AG04449 (cell line): ENCODE measurements at regions not wholly inside any gene's neighbourhood (a gene's known extent, or its start where the extent isn't known, plus 50 kb on each side); places are given as distances from the start of the nearest gene placed in this dataset.

Source experiments
- CTCF ChIA-PET: fragments of 350-600 bp; formaldehyde crosslinking; extraction: SDS; loops from one replicate; lab custom pipeline; 2021; ENCODE audit warnings: antibody characterized with exemption; lab: Yijun Ruan, JAX
- POLR2A ChIA-PET: fragments of 400-600, 350-600 bp; formaldehyde crosslinking; extraction: SDS; loops from one replicate; lab custom pipeline; 2020; ENCODE audit warnings: antibody characterized with exemption, inconsistent platforms; lab: Yijun Ruan, JAX
- DNase-seq: peaks from one replicate; pipeline ENCODE4 v3.0.0-alpha.2; 2010; ENCODE audit warnings: low read depth, low spot score
- H3K4me3 ChIP-seq: 2 replicates; pipeline ENCODE4 v1.5.1; 2011; ENCODE audit warnings: low read depth, mild to moderate bottlenecking, control low read depth, low read length
- CTCF ChIP-seq: IDR thresholded peaks from one replicate; pipeline ENCODE4 v1.5.1; 2011; ENCODE audit warnings: mild to moderate bottlenecking, moderate library complexity, low read length, control low read depth, inconsistent platforms; ENCODE audit not compliant: insufficient read depth; ENCODE audit errors: missing control alignments

DNA sequence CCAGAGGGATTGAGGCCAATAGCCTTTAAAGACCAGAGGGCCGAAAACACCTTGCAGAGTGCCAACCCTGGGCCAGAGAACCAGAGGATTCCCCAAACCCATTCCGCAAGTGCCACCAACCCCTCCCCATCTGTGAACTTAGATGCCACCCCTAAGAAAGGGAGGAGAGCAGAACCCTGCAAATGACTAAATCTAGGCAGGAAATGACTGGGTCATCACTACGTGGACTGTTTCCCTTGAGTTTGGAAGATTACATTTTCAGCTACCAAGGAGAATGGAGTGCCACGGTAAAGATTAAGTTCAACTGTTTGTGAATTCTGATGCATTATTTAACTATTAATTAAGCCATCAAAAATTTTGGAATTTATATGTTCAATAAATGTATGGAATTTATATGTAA lies 142.8 kb downstream of the ENC1 start:
- H3K4me3 ChIP-seq = no peak overlapping the region
- no peak for DNase-seq
- POLR2A ChIA-PET = no interaction called here
- TF ChIP-seq CTCF = no peak
- CTCF ChIA-PET = no interaction called here

DNA sequence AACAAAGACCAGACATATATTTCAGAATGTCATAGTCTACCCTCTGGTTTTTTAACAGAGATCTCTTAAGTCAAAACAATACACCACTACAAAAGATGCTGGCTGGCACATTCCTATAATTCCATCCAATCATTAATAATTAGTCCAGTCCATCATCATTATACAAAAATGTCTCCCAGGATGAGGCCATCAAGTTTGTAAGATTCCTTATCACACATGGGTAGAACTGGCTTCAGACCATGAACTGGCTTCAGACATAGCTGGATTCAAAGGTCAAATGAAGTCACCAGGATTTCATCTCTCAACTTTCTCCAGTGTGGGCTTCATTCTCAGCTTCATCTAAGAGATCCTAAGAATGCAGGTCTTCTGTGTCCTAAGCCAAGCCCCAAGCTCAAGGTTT lies 147.1 kb downstream of the ENC1 start:
- POLR2A ChIA-PET = no interaction called here
- DNase-seq = no peak

GRCh38 chr5:74492230-74492629 lies 148.3 kb downstream of the ENC1 start:
- ChIA-PET CTCF (interaction anchor here (1.5 kb wide), 1 partner anchor 24 kb away, joined by 3 read pairs; no protein-coding TSS in a partner anchor), POLR2A (no interaction called here)
- no peak for TF ChIP-seq CTCF
- H3K4me3 ChIP-seq = no peak overlapping the region
- no peak for DNase-seq

More for the DNA sequence above, 147.1 kb downstream of the ENC1 start:
- H3K4me3 ChIP-seq = no peak overlapping the region
- CTCF ChIA-PET = interaction anchor here (0.8 to 0.9 kb wide), 2 partner anchors 150 to 156 kb away, joined by 3 read pairs; no protein-coding TSS in a partner anchor
- no peak for TF ChIP-seq CTCF

DNA sequence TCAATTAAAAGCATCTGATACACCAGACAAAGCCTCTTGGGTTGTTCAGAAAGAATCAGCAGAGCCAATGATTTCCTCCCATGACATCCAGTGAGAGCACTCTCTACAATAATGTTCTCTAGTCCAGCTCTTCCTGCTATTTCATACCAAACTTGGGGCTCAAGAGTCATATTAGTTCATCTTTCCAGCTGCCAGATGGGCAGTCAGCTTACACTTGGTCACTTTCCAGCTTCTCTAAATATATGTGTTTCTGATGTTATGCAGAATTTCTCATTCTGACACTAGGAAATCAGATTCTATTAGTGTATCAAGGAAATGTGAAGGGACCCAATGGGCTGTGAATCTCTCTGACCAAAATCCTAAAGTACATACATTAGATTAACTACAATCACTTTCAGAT lies 148.9 kb downstream of the ENC1 start:
- DNase-seq = no peak
- CTCF ChIA-PET = interaction anchor here (1.5 kb wide), 1 partner anchor 24 kb away, joined by 3 read pairs; no protein-coding TSS in a partner anchor
- POLR2A ChIA-PET = no interaction called here
- H3K4me3 ChIP-seq = no peak overlapping the region
- no peak for TF ChIP-seq CTCF

DNA sequence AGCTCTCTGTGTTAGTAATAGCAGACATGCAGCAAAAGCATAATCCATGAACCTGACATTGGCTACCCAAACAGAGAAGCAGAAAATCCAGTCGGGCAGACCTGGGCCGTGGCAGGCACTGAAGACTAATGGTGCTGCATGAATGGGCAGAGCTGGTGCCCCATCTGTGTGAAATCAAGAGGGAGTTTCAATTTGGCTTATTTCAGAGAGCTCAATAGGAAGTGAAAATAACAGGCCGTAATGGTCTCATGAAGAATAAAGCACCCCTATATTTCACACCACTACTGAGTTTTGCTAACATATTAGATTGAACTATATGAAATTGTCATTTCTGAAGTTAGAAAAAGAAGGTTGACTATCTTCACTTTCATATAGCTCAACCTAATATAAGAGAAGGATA lies 149.7 kb downstream of the ENC1 start:
- CTCF ChIA-PET = interaction anchor here (1.5 kb wide), 1 partner anchor 25 kb away, joined by 3 read pairs; no protein-coding TSS in a partner anchor
- no peak for DNase-seq
- POLR2A ChIA-PET = no interaction called here
- no peak for TF ChIP-seq CTCF
- no peak overlapping the region for H3K4me3 ChIP-seq

DNA sequence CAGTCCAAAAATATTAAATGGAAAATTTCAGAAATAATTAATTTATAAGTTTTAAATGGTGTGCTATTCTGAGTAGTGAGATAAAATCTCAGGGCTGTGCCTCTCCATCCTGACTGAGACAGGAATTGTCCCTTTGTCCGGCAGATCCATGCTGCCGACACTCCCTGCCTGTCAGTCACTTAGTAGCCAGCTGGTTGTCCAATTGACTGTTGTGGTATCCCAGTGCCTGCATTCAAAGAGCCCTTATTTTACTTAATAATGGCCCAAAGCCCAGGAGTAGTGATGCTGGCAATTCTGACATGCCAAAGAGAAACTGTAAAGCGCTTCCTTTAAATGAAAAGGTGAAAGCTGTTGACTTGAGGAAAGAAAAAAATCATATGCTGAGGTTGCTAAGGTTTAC lies 157.5 kb downstream of the ENC1 start:
- DNase-seq = no peak
- TF ChIP-seq CTCF = no peak
- no peak overlapping the region for H3K4me3 ChIP-seq
- CTCF ChIA-PET = no interaction called here
- POLR2A ChIA-PET = no interaction called here
